ENCODE measurements at regions not wholly inside any gene's neighbourhood (a gene's known extent, or its start where the extent isn't known, plus 50 kb on each side); places are given as distances from the start of the nearest gene placed in this dataset.

GRCh38 chr10:121415063-121415399 lies 183.2 kb downstream of the FGFR2 start:
- no peak overlapping the region for H3K9ac ChIP-seq (ENCODE audit: low read length)
- H2AFZ ChIP-seq (ENCODE audit: low read depth, low read length, poor library complexity, severe bottlenecking) = no peak overlapping the region
- no peak overlapping the region for H3K4me2 ChIP-seq (ENCODE audit: low read length)
- no peak overlapping the region for H3K4me3 ChIP-seq (replicated peaks in 1 of 2; ENCODE audit: low read depth in 1 of 2, low read length in 2 of 2)
- BruUV-seq (replicated peaks) = no TSS peak
- CTCF ChIA-PET = no interaction called here
- no peaks in the 10 kb centered on the region for H3K9me3 ChIP-seq (ENCODE audit: control insufficient read depth in 1 of 2, insufficient read depth in 1 of 2, low read depth in 1 of 2, low read length in 2 of 2)
- no peaks in the 10 kb centered on the region for H3K79me2 ChIP-seq (ENCODE audit: insufficient read depth, low read length)
- TF ChIP-seq, protein P1, sequence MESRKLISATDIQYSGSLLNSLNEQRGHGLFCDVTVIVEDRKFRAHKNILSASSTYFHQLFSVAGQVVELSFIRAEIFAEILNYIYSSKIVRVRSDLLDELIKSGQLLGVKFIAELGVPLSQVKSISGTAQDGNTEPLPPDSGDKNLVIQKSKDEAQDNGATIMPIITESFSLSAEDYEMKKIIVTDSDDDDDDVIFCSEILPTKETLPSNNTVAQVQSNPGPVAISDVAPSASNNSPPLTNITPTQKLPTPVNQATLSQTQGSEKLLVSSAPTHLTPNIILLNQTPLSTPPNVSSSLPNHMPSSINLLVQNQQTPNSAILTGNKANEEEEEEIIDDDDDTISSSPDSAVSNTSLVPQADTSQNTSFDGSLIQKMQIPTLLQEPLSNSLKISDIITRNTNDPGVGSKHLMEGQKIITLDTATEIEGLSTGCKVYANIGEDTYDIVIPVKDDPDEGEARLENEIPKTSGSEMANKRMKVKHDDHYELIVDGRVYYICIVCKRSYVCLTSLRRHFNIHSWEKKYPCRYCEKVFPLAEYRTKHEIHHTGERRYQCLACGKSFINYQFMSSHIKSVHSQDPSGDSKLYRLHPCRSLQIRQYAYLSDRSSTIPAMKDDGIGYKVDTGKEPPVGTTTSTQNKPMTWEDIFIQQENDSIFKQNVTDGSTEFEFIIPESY (IDR thresholded peaks at IDR 0.05; ENCODE audit: extremely low read depth, insufficient replicate concordance, low read length) = no peak
- no peak for TF ChIP-seq ZNF274 (IDR thresholded peaks at IDR 0.05; ENCODE audit: low read depth, low read length)
- TF ChIP-seq YY1 (IDR thresholded peaks at IDR 0.05; ENCODE audit: extremely low read depth, insufficient replicate concordance, low read depth, low read length) = no peak
- no peak for TF ChIP-seq SRF (IDR thresholded peaks at IDR 0.05; ENCODE audit: low read depth)
- TF ChIP-seq RAD21 (IDR thresholded peaks at IDR 0.05; ENCODE audit: low read depth) = no peak
- TF ChIP-seq FOSL1 (IDR thresholded peaks at IDR 0.05; ENCODE audit: low read depth) = no peak
- TF ChIP-seq ZFX (IDR thresholded peaks at IDR 0.05) = no peak
- TF ChIP-seq SIN3A (IDR thresholded peaks at IDR 0.05; ENCODE audit: low read depth) = no peak
- TF ChIP-seq, protein P2, sequence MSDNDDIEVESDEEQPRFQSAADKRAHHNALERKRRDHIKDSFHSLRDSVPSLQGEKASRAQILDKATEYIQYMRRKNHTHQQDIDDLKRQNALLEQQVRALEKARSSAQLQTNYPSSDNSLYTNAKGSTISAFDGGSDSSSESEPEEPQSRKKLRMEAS (IDR thresholded peaks at IDR 0.05) = no peak
- no peak for TF ChIP-seq JUND (IDR thresholded peaks at IDR 0.05)
- no peak for TF ChIP-seq CBX3 (IDR thresholded peaks at IDR 0.05; ENCODE audit: low read depth)
- no peak for TF ChIP-seq CEBPB (IDR thresholded peaks at IDR 0.05; ENCODE audit: low read depth)
- no peak for TF ChIP-seq EGR1 (IDR thresholded peaks at IDR 0.05; ENCODE audit: low read depth)
- TF ChIP-seq POLR2A (IDR thresholded peaks at IDR 0.05; ENCODE audit: borderline replicate concordance, extremely low read depth, insufficient read depth, insufficient read length) = no peak
- TF ChIP-seq POLR2AphosphoS5 (IDR thresholded peaks at IDR 0.05; ENCODE audit: low read depth, low read length) = no peak
- TF ChIP-seq, protein P3, sequence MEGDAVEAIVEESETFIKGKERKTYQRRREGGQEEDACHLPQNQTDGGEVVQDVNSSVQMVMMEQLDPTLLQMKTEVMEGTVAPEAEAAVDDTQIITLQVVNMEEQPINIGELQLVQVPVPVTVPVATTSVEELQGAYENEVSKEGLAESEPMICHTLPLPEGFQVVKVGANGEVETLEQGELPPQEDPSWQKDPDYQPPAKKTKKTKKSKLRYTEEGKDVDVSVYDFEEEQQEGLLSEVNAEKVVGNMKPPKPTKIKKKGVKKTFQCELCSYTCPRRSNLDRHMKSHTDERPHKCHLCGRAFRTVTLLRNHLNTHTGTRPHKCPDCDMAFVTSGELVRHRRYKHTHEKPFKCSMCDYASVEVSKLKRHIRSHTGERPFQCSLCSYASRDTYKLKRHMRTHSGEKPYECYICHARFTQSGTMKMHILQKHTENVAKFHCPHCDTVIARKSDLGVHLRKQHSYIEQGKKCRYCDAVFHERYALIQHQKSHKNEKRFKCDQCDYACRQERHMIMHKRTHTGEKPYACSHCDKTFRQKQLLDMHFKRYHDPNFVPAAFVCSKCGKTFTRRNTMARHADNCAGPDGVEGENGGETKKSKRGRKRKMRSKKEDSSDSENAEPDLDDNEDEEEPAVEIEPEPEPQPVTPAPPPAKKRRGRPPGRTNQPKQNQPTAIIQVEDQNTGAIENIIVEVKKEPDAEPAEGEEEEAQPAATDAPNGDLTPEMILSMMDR (IDR thresholded peaks at IDR 0.05 in 2 of 3, conservative IDR thresholded peaks at IDR 0.05 in 1 of 3; ENCODE audit: borderline replicate concordance in 1 of 3, insufficient read depth in 1 of 3, low read depth in 2 of 3, low read length in 2 of 3) = no peak
- TF ChIP-seq EZH2 (IDR thresholded peaks at IDR 0.05) = no peak
- H3K36me3 ChIP-seq (ENCODE audit: control insufficient read depth in 1 of 2, insufficient read depth in 2 of 2, low read length in 2 of 2) = no peaks in the 10 kb centered on the region
- DNase-seq (ENCODE audit: low read depth, low spot score) = no peak
- H4K20me1 ChIP-seq (ENCODE audit: insufficient read depth) = no peaks in the 10 kb centered on the region
- ATAC-seq = no peak
- H3K9me2 ChIP-seq (ENCODE audit: insufficient read depth) = no peaks in the 10 kb centered on the region
- intact Hi-C loops (cut with micrococcal nuclease) = no loop called here
- RAD21 ChIA-PET (ENCODE audit: low non-redundant PET in 1 of 2, low total read pairs in 2 of 2, uncharacterized antibody in 2 of 2, unreplicated experiment in 2 of 2) = no interaction called here
- POLR2A ChIA-PET = no interaction called here
- no peak overlapping the region for H3K27ac ChIP-seq (ENCODE audit: low read depth, low read length)
- H3K4me1 ChIP-seq (ENCODE audit: control insufficient read depth in 1 of 2, insufficient read depth in 2 of 2, low read length in 2 of 2) = no peaks in the 10 kb centered on the region
- no peaks in the 10 kb centered on the region for H3K27me3 ChIP-seq (ENCODE audit: insufficient read depth, low read length)
